ENCODE measurements at regions not wholly inside any gene's neighbourhood (a gene's known extent, or its start where the extent isn't known, plus 50 kb on each side); places are given as distances from the start of the nearest gene placed in this dataset.

DNA sequence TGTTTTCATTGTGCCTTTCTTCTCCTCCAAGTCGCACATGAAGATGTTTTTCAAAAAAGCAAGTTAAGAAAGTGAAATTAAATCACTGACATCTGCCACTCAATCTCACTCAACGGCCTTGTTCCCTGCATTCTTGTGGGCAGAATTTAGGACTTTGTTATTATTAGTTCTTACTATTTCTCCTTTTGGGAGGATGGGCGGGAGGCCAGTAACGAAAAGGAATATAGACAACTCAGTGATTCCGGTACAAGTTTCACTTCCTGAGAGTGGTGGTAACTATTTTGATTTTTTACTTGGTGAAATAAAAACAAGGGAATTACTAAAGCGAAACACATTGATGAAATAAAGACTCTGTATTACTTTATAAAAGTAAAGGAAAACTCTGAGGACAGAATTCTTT, 231.9 kb upstream of the HABP2 start:
- TF ChIP-seq, protein P1, sequence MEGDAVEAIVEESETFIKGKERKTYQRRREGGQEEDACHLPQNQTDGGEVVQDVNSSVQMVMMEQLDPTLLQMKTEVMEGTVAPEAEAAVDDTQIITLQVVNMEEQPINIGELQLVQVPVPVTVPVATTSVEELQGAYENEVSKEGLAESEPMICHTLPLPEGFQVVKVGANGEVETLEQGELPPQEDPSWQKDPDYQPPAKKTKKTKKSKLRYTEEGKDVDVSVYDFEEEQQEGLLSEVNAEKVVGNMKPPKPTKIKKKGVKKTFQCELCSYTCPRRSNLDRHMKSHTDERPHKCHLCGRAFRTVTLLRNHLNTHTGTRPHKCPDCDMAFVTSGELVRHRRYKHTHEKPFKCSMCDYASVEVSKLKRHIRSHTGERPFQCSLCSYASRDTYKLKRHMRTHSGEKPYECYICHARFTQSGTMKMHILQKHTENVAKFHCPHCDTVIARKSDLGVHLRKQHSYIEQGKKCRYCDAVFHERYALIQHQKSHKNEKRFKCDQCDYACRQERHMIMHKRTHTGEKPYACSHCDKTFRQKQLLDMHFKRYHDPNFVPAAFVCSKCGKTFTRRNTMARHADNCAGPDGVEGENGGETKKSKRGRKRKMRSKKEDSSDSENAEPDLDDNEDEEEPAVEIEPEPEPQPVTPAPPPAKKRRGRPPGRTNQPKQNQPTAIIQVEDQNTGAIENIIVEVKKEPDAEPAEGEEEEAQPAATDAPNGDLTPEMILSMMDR (conservative IDR thresholded peaks at IDR 0.05): no peak
- no peak for TF ChIP-seq ZFX (IDR thresholded peaks at IDR 0.05)

All from C4-2B (cell line).